NCI-H128 (cell line): ENCODE measurements at regions not wholly inside any gene's neighbourhood (a gene's known extent, or its start where the extent isn't known, plus 50 kb on each side); places are given as distances from the start of the nearest gene placed in this dataset.
A peak's percentile ranks its signal among the peaks of the same experiment; 100 is the strongest.

Experiments used
- DNase-seq: peaks from one replicate; lab custom pipeline; 2025; ENCODE audit not compliant: unreplicated experiment; lab: John Stamatoyannopoulos, UW

DNA sequence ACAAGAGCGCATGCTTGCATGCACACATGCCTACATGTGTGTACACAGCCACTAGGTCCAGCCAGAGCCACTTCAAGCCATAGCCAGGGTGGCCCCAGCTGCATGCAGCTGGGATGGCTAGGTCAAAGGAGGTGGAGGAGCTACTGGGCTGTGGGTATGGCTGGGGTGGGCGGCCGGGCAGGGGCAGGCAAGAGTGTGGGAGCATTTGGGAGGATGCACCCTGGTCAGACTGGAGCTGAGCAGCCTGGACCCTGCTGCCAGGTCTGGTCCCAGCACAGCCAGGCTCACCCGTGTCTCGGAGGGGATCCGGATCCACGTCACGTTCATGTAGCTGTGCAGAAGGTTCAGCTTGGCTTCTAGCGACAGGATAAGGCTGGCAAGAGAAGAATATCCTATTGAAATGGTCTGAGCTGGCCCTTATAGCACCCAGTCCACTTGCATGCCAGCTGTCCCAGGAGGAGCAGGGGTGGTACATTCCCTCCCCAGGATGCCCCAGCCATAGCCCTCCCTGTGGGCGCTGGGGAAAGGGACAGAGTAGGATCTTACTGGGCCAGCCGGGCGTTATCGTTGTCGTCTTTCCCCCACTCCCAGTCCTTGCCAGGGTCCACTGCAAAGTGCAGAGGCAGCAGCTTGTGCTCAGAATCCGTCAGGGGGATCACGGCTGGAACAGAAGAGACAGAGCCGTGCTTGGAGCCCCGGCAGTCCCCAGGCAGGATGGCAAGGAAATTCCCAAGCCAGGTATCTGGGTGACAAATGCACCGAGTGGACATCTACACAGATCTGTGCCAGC, 160.5 kb downstream of the KLF13 start:
- DNase-seq, result no peak

DNA sequence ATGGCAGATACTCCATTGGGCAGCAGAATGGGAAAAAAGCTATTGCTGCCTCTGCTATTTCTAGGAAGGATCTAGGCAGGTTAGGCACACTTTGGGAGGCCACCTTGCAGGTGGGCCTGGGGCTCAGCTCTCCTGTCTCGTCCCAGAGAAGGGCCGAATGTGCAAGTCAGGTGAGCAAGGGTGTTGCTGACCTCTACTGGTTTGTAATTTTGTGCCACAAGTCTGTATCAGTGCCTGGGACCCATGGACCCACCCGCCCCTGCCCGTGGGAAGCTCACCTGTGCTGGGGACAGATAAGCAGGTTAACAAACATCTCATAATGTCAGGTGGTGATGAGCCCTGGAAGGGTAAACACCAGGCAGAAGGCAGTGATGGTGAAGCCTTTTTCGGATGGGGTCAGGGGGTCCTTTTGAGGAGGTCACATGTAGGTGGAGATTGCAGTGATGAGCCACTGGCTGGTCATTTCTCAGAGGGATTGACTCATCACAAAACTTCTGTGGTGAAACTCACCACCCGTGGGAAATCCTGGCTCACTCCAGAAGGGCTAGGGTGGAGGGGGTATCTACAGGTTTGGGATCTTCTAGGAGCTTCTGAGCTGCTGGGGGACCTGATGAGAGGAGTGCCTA, 161.3 kb downstream of the KLF13 start:
- no peak for DNase-seq

DNA sequence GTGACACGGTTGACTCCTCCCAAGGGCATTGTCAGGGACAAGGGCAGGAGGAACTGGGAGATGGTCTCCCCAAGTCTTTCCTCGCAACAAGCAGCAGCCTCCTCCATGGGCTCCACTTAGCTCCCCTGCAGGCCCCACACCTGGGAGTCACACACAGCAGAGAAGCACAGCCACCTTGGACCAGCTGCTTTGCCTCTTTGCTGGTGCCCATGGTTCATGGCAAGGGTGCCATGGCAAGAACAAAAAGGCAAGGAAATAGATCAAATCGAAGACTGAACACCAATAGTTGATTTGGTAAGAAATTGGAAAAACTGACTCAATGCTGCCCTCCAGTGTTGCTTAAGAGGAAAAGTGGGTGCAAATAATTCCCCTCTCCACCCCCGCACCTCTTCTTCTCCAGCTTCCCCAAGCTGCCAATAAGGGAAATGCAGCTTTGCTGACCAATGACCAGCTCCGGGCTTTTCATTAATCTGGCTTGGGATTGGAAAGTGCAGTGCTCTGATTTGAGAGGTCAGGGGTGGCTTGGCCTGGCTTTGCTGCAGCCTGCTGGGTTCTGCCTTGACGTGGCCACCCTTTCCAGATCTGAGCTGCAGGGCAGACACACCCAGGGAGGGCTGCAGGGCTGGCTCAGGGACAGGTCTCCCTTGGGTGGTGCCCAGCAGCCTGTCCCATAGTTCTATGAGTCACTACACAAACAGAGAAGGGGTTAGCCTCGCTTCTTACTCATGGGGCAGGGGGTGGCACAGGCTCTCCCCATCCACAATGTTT, 162.0 kb downstream of the KLF13 start:
- DNase-seq, result peak; percentile 18

DNA sequence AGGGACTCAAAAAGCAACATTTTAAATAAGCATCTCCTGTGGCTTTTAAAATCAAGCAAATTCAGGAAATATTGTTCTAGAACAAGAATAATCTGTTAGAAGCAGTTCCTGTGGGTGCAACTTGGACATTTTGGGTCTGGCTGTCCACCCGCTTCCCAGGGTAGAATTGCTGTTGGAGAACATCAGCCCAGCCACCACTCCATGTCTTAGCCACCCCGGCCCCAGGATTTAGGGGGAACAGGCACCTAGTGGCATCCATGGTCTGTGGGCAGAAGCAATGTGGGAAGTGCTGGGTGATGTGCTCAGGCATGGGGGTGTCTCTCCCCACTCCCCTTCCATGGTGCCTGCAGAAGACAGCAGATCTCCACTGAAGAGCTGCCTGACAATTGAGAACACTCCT, 162.6 kb downstream of the KLF13 start:
- no peak for DNase-seq

DNA sequence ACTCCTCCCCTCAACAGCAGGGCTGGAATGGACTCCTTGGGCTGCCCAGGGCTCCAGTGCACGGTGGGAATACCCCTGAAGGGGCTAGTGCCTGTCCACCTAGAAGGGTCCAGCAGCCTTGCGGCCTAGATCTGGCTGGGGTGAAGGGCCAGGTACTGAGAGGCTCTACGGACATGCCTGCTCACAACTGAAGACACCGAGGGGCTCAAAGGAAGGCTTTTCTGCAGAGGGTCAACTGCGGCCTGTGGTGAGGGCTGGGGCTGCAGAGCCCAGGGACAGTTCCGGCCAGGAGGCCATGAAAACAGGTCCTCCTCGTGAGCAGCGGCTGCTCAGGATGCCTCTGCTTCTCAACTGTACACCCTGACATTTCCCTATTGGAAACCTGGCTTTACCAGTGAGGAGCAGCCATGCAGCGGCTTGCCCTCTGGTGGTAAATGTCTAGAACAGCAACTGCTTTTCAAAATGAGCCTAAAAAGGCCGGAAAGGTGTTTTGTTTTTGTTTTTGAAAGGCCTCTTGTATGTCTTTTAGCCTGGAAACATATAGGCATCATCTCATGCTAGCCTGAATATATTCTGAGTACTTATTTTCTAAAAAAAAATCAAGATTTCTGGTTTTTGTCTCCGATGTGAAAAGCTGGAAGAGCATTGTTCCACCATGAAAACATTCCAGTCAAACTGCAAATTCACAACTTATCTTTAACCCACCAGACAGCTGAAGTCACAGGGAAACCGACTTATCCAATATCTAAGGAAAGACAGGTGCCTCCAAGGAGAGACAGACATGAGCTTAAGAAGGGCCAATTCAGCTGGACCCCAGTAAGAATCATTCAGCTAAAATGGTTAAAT, 163.4 kb downstream of the KLF13 start:
- peak; percentile 6 for DNase-seq

DNA sequence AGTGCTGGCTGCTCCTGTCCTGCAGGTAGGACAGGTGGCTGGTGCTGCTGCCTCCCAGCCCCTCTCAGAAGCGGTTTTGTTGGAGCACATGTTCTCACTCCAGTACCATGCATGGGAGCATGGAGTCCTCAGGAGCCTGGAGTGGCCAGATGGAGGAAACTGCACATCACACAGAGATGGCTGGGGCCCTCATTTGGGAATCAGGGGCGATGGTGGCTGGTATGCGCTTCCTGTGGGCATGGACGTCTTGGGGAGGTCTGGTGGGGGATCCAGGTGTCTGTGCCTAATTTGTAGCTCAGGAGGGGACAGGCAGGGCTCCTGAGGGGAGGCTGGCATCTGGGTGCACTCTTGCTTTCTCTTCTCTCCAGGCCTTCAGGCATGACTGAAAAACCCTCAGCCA, 168.2 kb downstream of the KLF13 start:
- no peak for DNase-seq

DNA sequence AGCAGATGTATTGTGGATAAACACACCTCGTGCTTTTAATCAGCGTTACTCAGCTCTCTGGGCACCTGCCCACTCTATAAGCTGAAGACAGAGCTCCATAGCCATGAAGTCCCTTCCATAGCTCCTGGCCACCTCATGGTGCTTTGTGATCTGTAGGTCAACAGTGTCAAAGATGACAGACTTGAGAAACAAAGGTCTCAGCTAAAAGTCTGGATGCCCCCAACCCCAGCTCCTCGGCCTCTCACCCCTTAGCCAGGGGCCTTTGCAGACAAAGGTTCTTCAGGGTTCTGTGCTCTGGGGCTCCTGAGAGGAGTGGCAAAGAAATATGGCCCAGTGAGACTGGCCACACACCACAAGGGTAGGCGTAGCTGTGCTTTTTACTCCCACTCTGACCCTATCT, 168.6 kb downstream of the KLF13 start:
- DNase-seq, result no peak

DNA sequence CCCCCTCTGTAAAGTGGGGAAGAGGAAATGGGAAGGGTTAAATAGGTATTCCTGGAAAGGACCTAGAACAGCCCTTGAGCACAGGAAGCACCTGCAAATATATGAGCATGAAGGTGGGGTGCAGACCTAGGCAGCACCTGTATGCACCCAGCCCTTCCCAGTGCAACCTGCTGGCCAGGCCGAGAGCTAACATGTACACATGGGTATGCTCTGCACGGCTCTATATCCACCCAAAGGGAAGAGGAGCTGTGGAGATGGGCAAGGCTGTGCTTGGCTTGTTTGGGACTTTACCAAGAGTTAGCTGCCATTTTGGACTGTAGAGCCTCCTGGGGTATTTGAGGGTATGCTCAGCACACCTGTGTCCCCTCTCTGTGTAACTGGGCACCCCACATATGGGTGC, 171.2 kb downstream of the KLF13 start:
- DNase-seq, result no peak

DNA sequence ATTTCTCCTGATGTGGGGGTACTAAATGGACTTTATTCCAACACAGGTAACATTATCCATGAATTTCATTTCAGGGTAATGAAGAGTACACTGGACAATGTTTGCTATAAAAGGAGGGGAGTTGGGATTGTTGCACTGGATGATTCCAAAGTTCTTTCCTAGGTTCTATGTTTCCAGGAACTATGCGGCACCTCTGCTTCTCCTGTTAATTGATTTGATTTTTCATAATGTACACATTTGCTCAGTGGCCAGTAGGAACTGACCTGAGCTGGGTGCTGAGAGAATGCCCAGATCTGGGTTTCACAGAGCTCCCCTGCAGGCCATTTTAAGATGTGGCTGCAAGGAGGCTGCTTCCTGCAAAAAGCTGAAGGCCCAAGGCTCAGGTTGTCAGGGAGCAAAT, 171.7 kb downstream of the KLF13 start:
- DNase-seq, result no peak

DNA sequence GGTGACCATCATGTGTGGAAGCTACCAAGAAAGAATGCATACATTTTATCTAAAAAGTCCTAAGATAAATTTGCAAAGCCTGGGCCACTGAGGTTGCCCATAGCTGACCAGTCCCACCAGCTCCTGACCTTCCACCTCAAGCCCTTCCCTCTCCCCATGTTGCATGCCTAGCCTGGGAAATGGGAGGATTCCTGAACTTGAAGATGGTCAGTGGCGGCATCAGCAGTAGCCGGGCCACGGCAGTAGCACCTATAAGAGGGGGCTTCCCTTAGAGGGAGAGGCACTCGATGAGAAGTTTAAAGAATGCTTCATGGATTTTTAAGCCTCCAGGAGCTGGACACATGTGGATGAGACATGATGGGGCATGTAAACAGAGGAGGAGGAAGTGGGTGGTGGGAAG, 172.1 kb downstream of the KLF13 start:
- no peak for DNase-seq

DNA sequence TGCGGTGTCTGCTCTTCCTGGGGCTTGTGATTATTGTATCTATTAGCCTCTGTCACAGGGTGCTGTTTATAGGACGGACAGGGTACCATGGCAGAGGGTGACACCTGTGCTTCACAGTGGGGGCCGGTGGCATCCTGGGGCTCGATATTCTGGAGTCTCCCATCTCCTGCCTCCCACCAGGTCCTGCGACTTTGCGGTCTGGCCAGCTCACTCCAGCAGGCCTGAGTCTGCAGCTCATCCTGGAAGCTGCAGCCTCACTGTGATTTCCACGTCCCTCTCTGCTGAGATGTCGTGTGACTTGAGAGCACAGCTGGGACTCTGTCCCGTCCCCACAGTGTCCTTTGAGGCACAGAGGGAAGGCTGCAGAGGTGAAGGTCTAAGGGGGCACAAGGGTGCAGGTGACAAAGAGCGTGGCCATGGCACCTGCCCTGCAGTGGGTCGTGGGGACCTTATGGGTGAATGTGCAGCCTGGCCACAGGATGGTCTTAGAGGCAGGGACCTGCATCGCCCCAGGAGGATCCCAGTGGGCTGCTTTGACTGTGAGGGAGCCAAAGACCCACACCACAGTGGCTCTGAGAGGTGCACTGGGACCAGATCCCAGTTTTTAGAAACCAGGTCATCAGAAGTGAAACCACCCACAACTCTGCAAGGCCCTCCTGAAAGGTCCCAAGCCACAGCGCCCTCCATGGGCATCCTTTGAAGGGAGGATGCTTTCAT, 172.8 kb downstream of the KLF13 start:
- no peak for DNase-seq

DNA sequence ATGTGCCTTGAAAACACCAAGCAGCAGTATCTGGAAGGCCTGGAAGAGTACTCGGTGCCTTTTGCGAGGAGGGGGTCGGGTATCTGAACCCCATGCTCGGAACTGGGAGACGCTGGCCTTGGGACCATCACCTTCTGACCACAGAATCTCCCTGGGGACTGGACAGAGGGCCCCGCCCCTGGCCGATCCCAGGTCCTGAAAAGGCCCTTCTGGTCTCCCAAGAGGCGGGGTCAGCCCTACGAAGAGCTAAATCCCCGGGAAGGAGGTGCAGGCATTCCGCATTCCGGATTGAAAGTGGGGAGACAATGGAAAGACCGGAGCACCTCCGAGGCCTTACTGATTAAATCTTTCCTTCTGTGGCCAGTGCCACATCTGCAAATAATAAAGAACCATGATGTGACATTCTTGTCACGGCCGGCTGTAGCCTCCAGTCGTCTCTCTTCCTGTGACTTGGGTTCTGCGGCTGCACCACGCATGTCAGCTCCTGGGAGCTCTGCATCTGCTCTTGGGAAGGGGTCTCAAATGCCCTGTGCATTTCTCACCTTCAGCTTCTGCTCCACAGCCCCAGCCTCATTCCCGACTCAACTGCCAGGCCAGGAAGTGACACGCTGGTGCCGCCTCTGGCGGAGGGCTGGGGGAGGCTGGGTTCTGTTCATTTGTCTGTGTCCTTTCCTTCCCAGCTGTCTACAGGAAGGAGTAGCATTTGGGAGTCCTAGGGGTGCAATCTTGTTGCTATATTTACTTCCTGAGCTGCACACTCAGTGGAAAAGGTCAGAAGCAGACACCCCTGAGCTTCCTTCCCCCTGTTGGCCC, 173.5 kb downstream of the KLF13 start:
- no peak for DNase-seq

DNA sequence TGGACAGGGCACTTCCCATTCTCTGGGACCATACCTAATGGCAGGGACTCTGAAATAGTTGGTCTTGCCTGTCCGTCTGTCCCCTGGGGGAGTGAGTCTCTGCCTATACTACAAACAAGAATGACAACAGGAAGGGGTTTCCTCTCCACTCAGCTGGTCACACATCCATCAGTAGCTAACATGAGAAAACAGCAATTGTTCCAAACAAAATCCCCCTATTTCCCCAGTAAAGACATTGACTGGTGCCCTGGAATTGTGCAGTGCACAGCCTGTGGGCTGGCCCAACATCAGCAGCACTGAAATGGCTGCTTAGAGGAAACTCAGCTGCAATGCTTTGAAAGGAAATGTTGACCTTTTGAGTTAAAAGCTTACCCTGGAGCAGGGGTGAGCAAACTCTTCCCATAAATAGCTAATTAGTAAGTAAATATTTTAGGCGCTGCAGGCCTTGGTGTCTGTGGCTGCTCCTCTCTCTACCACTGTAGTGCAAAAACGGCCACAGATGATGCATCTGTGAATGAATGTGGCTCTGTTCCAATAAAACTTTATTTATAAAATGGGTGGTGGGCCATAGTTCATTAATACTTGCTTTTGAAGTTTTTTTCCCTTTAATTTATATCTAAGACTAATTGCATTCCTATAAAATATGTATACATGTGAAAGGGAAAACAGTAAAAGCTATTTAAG, 174.3 kb downstream of the KLF13 start:
- DNase-seq, result no peak

DNA sequence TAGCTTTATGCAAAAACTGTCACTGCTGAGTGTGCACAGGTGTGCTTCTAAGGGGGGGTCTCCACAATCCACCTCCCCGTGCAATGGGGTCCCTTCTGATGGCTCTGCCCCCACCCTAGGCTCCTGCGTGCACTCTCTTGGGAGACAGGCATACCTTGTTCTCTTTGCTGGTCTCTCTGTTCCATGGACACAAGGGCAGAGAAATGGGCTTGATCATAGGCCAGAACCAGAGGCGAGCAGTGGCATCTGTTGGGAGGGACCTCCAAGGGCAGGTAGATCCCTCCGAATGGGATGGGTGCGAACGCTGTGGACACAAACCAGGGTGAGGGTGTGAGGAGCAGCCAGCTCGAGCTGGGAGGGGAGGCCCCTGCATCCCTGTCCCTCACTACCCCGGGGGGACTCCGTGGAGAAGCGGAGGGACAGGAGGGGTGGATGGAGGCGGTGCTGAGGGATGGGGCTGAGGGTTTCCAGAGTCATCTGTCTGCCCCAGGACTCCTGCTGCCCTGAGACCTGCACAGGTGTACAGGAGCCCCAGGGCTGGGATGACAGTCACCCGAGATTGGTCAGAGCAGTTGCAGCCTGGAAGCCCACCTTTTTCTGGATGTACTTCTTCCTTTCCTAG, 175.0 kb downstream of the KLF13 start:
- no peak for DNase-seq

DNA sequence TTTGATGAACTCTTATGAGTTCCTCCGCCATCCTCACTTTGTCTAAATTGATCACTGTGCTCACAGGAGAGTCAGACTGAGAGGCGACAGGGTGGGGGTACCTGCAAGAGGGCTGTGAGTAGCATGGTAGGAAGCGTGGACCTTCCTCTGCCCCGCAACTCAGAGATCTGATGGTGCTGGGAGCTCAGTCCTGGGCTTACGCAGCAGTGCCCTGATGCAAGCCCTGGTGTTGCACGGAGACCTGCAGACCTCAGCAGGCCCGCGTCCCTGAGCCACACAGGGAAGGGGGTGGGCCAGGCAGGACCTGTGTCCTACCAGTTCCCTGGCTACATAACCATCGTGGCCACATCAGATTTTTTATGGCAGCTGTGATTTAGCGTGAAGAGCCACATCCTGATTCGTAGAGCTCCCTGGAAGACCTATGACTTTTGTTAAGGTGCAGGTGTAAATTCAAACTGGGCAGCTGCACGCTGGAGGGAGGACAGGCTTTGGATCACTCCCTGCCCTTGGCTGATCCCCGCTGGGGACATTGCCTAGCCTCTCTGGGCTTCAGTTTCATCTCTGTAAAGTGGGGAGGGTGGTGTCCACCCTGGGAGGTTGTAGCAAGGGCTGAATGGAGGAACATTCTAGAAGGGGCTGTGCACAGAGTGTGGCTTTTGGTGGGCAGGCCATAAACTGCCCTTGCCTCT, 176.1 kb downstream of the KLF13 start:
- DNase-seq, result no peak

DNA sequence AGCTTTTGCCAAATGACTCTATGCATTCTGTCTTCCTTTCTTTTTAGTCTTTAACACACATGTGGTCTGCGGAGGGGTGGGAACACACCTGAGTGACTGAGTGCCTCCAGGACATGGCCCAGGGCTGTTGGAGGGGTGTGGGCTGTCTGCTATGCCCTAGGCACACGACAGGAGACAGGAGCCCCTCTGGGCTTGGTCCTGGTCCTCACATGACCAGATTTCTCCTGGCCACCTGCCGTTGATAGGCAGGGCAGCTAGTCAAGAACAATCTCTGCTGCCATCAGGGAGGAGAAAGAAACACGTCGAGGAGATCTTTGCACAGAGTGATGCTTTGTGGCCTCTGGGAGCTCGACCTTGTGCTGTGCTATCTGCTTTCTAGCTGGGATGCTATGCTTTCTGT, 176.6 kb downstream of the KLF13 start:
- DNase-seq, result no peak

DNA sequence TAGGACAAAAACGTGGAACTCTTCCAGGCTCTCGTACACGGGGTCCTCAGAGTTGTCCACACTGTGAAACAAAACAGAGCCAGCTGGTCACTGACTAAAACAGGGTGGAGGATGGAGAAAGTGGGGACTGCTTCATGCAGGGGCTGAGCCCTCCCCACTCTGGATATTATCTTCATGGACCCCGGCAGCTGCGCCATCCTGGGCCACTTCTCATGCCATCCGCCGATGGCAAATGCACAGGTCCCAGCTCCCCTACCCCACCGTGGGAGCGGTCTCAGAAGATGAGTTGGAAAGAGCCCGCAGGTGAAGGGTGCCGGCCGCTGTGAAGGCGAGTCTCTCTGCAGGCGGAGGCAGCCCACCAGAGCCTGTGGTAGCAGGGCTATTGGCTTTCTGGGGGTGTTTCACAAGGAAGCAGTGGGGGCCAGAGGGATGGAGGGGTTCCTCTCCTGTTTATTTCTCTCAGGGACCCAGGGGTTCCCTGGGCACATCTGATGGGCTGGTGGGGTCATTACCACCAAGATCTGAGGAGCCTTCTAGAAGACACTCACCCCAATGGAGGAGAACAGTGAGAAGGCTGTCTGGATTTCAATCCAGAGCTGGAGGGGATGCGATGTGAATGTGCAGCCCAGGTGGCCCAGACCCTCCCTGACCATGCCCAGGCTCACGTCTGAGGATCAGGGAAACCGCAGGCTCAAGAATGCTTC, 177.3 kb downstream of the KLF13 start:
- no peak for DNase-seq

DNA sequence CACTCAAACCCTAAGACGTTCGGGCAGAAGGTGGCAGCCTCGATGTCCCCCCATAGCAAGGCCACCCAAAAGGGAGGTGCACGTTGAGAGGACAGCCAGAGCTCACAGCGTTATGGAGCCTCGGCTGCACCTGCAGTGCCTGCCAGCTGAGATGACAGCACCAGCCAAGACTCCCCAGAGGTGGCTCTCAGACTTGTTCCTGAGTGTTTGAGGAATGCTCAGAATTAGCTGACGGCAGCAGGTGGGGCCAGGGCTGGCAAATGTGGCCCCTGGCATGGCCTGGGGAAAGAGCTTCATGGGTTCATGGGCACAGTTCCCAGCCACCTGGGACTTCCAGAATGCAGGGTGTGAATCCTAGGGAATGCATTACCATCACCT, 177.8 kb downstream of the KLF13 start:
- no peak for DNase-seq
